GM23338 (cell line): ENCODE measurements at regions not wholly inside any gene's neighbourhood (a gene's known extent, or its start where the extent isn't known, plus 50 kb on each side); places are given as distances from the start of the nearest gene placed in this dataset.

Experiments
- ETS1 ChIP-seq: IDR thresholded peaks from 2 replicates; pipeline ENCODE4 v1.6.1; 2016; ENCODE audit warnings: antibody characterized with exemption
- EZH2 ChIP-seq: fragments of 200-600 bp; sonication (generic); IDR thresholded peaks from one replicate; pipeline ENCODE4 v1.8.0; 2017; ENCODE audit warnings: antibody characterized with exemption, mild to moderate bottlenecking, low read depth; ENCODE audit not compliant: unreplicated experiment
- EZH2phosphoT487 ChIP-seq: fragments of 200-600 bp; sonication (generic); IDR thresholded peaks from one replicate; pipeline ENCODE4 v1.8.1; 2018; ENCODE audit warnings: antibody characterized with exemption; ENCODE audit not compliant: unreplicated experiment
- JUNB ChIP-seq: IDR thresholded peaks from one replicate; pipeline ENCODE4 v1.6.1; 2016; ENCODE audit warnings: antibody characterized with exemption; ENCODE audit not compliant: unreplicated experiment
- POLR2AphosphoS5 ChIP-seq: IDR thresholded peaks from 2 replicates; pipeline ENCODE4 v1.6.1; 2016; ENCODE audit warnings: antibody characterized with exemption, low read depth
- TF ChIP-seq, protein P1 (sequence below): fragments of 250-450 bp; sonication (Bioruptor Pico); IDR thresholded peaks from 2 replicates; pipeline ENCODE4 v1.5.0; 2020; ENCODE audit warnings: mild to moderate bottlenecking, moderate library complexity
- TF ChIP-seq, protein P2 (sequence below), 2 experiments: fragments of 200-600 bp in 1 of 2; sonication (generic) in 1 of 2; conservative IDR thresholded peaks; 2 replicates each; pipeline versions ENCODE4 v1.5.1 to v1.6.1; 2016 to 2017; ENCODE audit warnings: antibody characterized with exemption in 2 of 2, low read depth in 2 of 2, mild to moderate bottlenecking in 2 of 2, moderate library complexity in 1 of 2

DNA sequence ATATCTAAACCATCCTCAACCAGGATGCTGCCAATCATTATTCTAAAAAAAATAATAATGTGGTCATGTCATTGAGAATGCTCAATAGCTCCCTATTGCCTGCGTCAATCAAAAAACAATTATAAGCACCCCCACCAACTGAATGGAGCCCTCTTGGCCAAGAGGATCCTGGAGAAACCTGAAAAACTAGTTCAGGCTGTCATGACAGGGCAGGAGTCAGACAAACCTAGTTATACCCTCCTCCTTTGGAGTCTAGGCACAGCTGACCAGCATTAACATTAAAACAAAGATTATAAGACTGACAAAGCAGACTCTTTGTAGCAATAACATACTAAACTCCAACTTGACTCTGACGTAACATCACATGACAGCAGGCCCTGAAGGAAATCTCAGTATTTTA, 119.2 kb upstream of the CCL2 start:
- TF ChIP-seq POLR2AphosphoS5 = no peak
- TF ChIP-seq, protein P1, sequence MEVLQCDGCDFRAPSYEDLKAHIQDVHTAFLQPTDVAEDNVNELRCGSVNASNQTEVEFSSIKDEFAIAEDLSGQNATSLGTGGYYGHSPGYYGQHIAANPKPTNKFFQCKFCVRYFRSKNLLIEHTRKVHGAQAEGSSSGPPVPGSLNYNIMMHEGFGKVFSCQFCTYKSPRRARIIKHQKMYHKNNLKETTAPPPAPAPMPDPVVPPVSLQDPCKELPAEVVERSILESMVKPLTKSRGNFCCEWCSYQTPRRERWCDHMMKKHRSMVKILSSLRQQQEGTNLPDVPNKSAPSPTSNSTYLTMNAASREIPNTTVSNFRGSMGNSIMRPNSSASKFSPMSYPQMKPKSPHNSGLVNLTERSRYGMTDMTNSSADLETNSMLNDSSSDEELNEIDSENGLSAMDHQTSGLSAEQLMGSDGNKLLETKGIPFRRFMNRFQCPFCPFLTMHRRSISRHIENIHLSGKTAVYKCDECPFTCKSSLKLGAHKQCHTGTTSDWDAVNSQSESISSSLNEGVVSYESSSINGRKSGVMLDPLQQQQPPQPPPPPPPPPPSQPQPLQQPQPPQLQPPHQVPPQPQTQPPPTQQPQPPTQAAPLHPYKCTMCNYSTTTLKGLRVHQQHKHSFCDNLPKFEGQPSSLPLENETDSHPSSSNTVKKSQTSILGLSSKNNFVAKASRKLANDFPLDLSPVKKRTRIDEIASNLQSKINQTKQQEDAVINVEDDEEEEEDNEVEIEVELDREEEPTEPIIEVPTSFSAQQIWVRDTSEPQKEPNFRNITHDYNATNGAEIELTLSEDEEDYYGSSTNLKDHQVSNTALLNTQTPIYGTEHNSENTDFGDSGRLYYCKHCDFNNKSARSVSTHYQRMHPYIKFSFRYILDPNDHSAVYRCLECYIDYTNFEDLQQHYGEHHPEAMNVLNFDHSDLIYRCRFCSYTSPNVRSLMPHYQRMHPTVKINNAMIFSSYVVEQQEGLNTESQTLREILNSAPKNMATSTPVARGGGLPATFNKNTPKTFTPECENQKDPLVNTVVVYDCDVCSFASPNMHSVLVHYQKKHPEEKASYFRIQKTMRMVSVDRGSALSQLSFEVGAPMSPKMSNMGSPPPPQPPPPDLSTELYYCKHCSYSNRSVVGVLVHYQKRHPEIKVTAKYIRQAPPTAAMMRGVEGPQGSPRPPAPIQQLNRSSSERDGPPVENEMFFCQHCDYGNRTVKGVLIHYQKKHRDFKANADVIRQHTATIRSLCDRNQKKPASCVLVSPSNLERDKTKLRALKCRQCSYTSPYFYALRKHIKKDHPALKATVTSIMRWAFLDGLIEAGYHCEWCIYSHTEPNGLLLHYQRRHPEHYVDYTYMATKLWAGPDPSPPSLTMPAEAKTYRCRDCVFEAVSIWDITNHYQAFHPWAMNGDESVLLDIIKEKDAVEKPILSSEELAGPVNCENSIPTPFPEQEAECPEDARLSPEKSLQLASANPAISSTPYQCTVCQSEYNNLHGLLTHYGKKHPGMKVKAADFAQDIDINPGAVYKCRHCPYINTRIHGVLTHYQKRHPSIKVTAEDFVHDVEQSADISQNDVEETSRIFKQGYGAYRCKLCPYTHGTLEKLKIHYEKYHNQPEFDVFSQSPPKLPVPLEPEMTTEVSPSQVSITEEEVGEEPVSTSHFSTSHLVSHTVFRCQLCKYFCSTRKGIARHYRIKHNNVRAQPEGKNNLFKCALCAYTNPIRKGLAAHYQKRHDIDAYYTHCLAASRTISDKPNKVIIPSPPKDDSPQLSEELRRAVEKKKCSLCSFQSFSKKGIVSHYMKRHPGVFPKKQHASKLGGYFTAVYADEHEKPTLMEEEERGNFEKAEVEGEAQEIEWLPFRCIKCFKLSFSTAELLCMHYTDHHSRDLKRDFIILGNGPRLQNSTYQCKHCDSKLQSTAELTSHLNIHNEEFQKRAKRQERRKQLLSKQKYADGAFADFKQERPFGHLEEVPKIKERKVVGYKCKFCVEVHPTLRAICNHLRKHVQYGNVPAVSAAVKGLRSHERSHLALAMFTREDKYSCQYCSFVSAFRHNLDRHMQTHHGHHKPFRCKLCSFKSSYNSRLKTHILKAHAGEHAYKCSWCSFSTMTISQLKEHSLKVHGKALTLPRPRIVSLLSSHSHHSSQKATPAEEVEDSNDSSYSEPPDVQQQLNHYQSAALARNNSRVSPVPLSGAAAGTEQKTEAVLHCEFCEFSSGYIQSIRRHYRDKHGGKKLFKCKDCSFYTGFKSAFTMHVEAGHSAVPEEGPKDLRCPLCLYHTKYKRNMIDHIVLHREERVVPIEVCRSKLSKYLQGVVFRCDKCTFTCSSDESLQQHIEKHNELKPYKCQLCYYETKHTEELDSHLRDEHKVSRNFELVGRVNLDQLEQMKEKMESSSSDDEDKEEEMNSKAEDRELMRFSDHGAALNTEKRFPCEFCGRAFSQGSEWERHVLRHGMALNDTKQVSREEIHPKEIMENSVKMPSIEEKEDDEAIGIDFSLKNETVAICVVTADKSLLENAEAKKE (CRISPR knock-in tag) = no peak
- TF ChIP-seq, protein P2, sequence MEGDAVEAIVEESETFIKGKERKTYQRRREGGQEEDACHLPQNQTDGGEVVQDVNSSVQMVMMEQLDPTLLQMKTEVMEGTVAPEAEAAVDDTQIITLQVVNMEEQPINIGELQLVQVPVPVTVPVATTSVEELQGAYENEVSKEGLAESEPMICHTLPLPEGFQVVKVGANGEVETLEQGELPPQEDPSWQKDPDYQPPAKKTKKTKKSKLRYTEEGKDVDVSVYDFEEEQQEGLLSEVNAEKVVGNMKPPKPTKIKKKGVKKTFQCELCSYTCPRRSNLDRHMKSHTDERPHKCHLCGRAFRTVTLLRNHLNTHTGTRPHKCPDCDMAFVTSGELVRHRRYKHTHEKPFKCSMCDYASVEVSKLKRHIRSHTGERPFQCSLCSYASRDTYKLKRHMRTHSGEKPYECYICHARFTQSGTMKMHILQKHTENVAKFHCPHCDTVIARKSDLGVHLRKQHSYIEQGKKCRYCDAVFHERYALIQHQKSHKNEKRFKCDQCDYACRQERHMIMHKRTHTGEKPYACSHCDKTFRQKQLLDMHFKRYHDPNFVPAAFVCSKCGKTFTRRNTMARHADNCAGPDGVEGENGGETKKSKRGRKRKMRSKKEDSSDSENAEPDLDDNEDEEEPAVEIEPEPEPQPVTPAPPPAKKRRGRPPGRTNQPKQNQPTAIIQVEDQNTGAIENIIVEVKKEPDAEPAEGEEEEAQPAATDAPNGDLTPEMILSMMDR (conservative IDR thresholded peaks at IDR 0.05; ENCODE audit: low read depth in 2 of 2) = no peak
- TF ChIP-seq EZH2 = no peak
- TF ChIP-seq ETS1 = no peak
- TF ChIP-seq EZH2phosphoT487 = no peak
- no peak for TF ChIP-seq JUNB
